NCI-H146 treated with DMSO at 0.1 percent for 48 hours (cell line): ENCODE measurements at regions not wholly inside any gene's neighbourhood (a gene's known extent, or its start where the extent isn't known, plus 50 kb on each side); places are given as distances from the start of the nearest gene placed in this dataset.

Experiments used
- DNase-seq: peaks from one replicate; lab custom pipeline; 2025; ENCODE audit not compliant: unreplicated experiment; lab: John Stamatoyannopoulos, UW

GRCh38 chr12:107439026-107439738, 246.4 kb upstream of the PWP1 start:
- no peak for DNase-seq

- no peak for DNase-seq
Observed at GRCh38 chr12:107440606-107441005, 245.0 kb upstream of the PWP1 start.

GRCh38 chr12:107441665-107442300, 243.8 kb upstream of the PWP1 start:
- DNase-seq, result no peak

- DNase-seq, result no peak
Observed at GRCh38 chr12:107442326-107442987, 243.1 kb upstream of the PWP1 start.

GRCh38 chr12:107443320-107444090, 242.1 kb upstream of the PWP1 start:
- DNase-seq, result no peak

GRCh38 chr12:107444771-107445170, 240.8 kb upstream of the PWP1 start:
- DNase-seq, result no peak

- no peak for DNase-seq
Observed at GRCh38 chr12:107446476-107446875, 239.1 kb upstream of the PWP1 start.

GRCh38 chr12:107447336-107447735, 238.3 kb upstream of the PWP1 start:
- DNase-seq, result no peak

GRCh38 chr12:107448198-107448597, 237.4 kb upstream of the PWP1 start:
- DNase-seq, result no peak

GRCh38 chr12:107449891-107450290, 235.7 kb upstream of the PWP1 start:
- no peak for DNase-seq

- DNase-seq, result no peak
Observed at GRCh38 chr12:107450541-107450940, 235.1 kb upstream of the PWP1 start.

GRCh38 chr12:107451246-107451645, 234.4 kb upstream of the PWP1 start:
- DNase-seq, result no peak

- DNase-seq, result no peak
Observed at GRCh38 chr12:107454109-107454830, 231.3 kb upstream of the PWP1 start.

- DNase-seq, result no peak
Observed at GRCh38 chr12:107457362-107457935, 228.2 kb upstream of the PWP1 start.

- no peak for DNase-seq
Observed at GRCh38 chr12:107458163-107458562, 227.4 kb upstream of the PWP1 start.

GRCh38 chr12:107458990-107459389, 226.6 kb upstream of the PWP1 start:
- no peak for DNase-seq

GRCh38 chr12:107459641-107460040, 226.0 kb upstream of the PWP1 start:
- no peak for DNase-seq

GRCh38 chr12:107461222-107461975, 224.2 kb upstream of the PWP1 start:
- DNase-seq, result no peak

GRCh38 chr12:107462428-107463332, 222.9 kb upstream of the PWP1 start:
- no peak for DNase-seq
